Calu3 (cell line): ENCODE measurements at regions not wholly inside any gene's neighbourhood (a gene's known extent, or its start where the extent isn't known, plus 50 kb on each side); places are given as distances from the start of the nearest gene placed in this dataset.
A peak's percentile ranks its signal among the peaks of the same experiment; 100 is the strongest.

Experiments
- BruUV-seq: library from RNA; stranded (reverse); fragments of 400-500 nt; replicated peaks from 2 replicates; lab custom pipeline; 2021; lab: Mats Ljungman, UMichigan
- CTCF ChIA-PET: fragments of 300-600 bp; sonication (Branson Sonifier 250); formaldehyde crosslinking; loops from one replicate; lab custom pipeline; 2022; ENCODE audit warnings: antibody characterized with exemption; lab: Charles Lee
- DNase-seq: peaks from one replicate; pipeline ENCODE4 v3.0.0; 2022
- H3K27ac Mint-ChIP-seq: one replicate; pipeline ENCODE4 v1.8.0; 2022; ENCODE audit warnings: mixed read lengths; ENCODE audit not compliant: unreplicated experiment
- H3K27me3 Mint-ChIP-seq: one replicate; pipeline ENCODE4 v1.8.0; 2022; ENCODE audit warnings: mixed read lengths; ENCODE audit not compliant: unreplicated experiment
- H3K36me3 Mint-ChIP-seq: one replicate; pipeline ENCODE4 v1.8.0; 2022; ENCODE audit warnings: mild to moderate bottlenecking, moderate library complexity, mixed read lengths; ENCODE audit not compliant: insufficient read depth, unreplicated experiment
- H3K4me1 Mint-ChIP-seq: one replicate; pipeline ENCODE4 v1.8.0; 2022; ENCODE audit warnings: mild to moderate bottlenecking, low read depth, mixed read lengths; ENCODE audit not compliant: unreplicated experiment
- H3K4me3 Mint-ChIP-seq: one replicate; pipeline ENCODE4 v1.8.0; 2022; ENCODE audit warnings: mild to moderate bottlenecking, low read depth, moderate library complexity, mixed read lengths; ENCODE audit not compliant: unreplicated experiment
- H3K9me3 Mint-ChIP-seq: one replicate; pipeline ENCODE4 v1.8.0; 2022; ENCODE audit warnings: low read depth, mixed read lengths; ENCODE audit not compliant: unreplicated experiment
- CTCF ChIP-seq: fragments of 200-600 bp; IDR thresholded peaks from one replicate; pipeline ENCODE4 v1.8.0; 2022; ENCODE audit warnings: antibody characterized with exemption; ENCODE audit not compliant: unreplicated experiment
- intact Hi-C: fragments of 100-400 bp; cut with micrococcal nuclease; formaldehyde crosslinking; loops from one replicate; pipeline ENCODE4 v1.10.0; 2022; ENCODE audit not compliant: unreplicated experiment

- H3K27me3 Mint-ChIP-seq = no peaks in the 10 kb centered on the region
- H3K4me3 Mint-ChIP-seq = no peak overlapping the region
- DNase-seq = no peak
- no TSS peak for BruUV-seq
- CTCF ChIA-PET = no interaction called here
- H3K4me1 Mint-ChIP-seq = peaks cover 6% of the 10 kb centered on the region
- no peak overlapping the region for H3K27ac Mint-ChIP-seq
- peaks cover 4% of the 10 kb centered on the region for H3K9me3 Mint-ChIP-seq
- no peak for TF ChIP-seq CTCF
- intact Hi-C loops = no loop called here
- H3K36me3 Mint-ChIP-seq = no peaks in the 10 kb centered on the region
These were observed 128.3 kb upstream of the MAOA start for GRCh38 chrX:43527801-43528200.

DNA sequence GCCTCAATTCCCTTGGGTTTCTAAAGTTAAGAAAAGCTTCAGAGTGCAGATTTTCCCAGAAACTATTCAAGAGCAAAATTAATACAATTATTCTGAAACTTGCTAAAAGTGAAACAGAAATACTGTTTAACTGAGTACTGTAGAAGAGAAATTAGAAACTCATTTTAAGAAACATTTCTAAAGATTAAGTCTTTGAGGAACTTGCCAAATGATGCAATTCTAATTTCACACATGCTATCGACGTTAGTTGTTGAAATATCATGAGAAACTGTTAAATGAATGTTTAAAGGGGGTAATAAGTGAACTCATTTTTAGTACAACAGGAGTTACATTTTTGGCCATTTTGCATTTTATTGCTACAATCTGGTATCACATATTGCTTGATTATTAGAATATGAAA is 125.3 kb upstream of the MAOA start:
- BruUV-seq = no TSS peak
- TF ChIP-seq CTCF = no peak
- Mint-ChIP-seq H3K27me3 (no peaks in the 10 kb centered on the region), H3K4me3 (no peak overlapping the region), H3K36me3 (no peaks in the 10 kb centered on the region), H3K4me1 (peaks cover 6% of the 10 kb centered on the region), H3K27ac (no peak overlapping the region), H3K9me3 (peaks cover 2% of the 10 kb centered on the region)
- intact Hi-C loops = no loop called here
- CTCF ChIA-PET = no interaction called here
- no peak for DNase-seq

DNA sequence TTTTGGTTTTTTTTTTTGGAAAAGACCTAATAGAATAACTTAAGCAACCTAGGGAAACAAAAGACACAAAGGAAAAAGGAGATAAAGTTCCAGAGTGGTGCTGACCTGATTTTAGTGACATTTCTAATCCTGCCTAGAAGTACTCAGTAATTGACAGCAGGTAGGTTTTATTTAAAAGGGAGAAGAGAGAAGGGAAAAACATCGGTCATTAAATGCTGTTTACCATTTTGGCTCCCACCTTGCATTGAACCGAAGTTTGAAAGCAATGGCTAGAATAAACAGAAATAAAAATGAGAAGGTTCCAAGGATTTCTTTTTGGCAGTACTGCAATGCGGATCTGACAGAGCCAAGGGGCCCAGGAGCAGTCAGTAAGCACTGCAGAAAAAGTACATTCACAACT is 115.8 kb upstream of the MAOA start:
- CTCF ChIA-PET = no interaction called here
- peaks cover 18% of the 10 kb centered on the region for H3K4me1 Mint-ChIP-seq
- H3K36me3 Mint-ChIP-seq = no peaks in the 10 kb centered on the region
- no TSS peak for BruUV-seq
- intact Hi-C loops = no loop called here
- H3K4me3 Mint-ChIP-seq = no peak overlapping the region
- no peak for TF ChIP-seq CTCF
- no peaks in the 10 kb centered on the region for H3K27me3 Mint-ChIP-seq
- no peak overlapping the region for H3K27ac Mint-ChIP-seq
- no peaks in the 10 kb centered on the region for H3K9me3 Mint-ChIP-seq
- no peak for DNase-seq

DNA sequence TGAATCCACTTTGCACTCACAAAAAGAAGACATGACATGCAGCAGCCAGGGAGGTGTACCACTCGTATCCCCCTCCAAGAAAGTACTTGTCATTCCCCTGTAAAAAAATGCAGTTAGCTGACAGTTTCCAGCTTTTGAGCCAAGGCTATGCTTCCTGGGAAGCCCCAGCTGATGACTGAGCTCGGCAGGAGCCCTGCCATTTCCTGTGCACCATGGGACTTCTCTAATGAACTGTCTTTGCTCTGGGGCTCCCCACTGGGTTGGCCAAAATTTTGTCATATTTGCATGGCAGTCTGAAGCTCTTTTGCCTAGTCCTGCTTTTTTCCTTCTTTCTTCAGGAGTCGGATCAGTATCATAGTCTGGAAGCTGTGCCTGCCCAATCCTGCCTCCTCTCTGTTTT is 104.5 kb upstream of the MAOA start:
- CTCF ChIA-PET = no interaction called here
- no peak for TF ChIP-seq CTCF
- Mint-ChIP-seq H3K9me3 (peaks cover 4% of the 10 kb centered on the region), H3K4me3 (peak overlapping the region; percentile 43), H3K36me3 (no peaks in the 10 kb centered on the region), H3K4me1 (peaks cover 25% of the 10 kb centered on the region), H3K27ac (no peak overlapping the region), H3K27me3 (no peaks in the 10 kb centered on the region)
- intact Hi-C loops = no loop called here
- BruUV-seq = no TSS peak
- no peak for DNase-seq

DNA sequence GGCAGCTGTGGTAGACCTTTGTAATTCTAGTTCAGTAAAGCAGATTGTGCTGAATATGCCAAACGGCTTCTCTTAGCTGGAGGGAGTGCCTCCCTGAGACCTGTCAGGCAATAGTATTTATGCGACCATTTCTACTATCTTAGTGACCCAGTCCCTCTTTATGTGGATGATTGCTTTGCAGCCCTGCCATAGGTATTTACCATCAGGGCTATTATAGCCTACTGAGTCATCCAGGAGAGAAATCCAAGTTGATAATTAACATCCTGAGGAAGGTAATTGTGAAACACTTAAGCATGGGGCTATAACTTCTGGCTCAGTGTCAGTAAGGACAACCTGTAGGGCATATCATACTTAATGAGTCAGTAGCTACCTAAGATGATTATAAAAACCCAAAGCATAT is 103.9 kb upstream of the MAOA start:
- TF ChIP-seq CTCF = no peak
- Mint-ChIP-seq H3K9me3 (peaks cover 4% of the 10 kb centered on the region), H3K36me3 (no peaks in the 10 kb centered on the region), H3K4me1 (peaks cover 25% of the 10 kb centered on the region), H3K27me3 (no peaks in the 10 kb centered on the region), H3K4me3 (peak overlapping the region; percentile 43), H3K27ac (no peak overlapping the region)
- CTCF ChIA-PET = no interaction called here
- intact Hi-C loops = no loop called here
- BruUV-seq = no TSS peak
- peak; percentile 13 for DNase-seq
